K562 (cell line): ENCODE measurements at regions not wholly inside any gene's neighbourhood (a gene's known extent, or its start where the extent isn't known, plus 50 kb on each side); places are given as distances from the start of the nearest gene placed in this dataset.

Experiments used
- CBFA2T3 ChIP-seq: fragments of 450-650 bp; IDR thresholded peaks from 2 replicates; pipeline ENCODE4 v1.6.1; 2017
- CTBP1 ChIP-seq: fragments of 450-650 bp; IDR thresholded peaks from 2 replicates; pipeline ENCODE4 v1.6.1; 2016; ENCODE audit warnings: borderline replicate concordance
- GTF2E2 ChIP-seq: fragments of 200-800 bp; sonication (Bioruptor generic); IDR thresholded peaks from 2 replicates; pipeline ENCODE4 v1.6.1; 2016; ENCODE audit warnings: missing genetic modification characterization, missing compliant biosample characterization
- MAFF ChIP-seq: IDR thresholded peaks from 2 replicates; pipeline ENCODE4 v1.6.1; 2012; ENCODE audit warnings: low read length, improper control_type of control experiment
- MAFK ChIP-seq: IDR thresholded peaks from 2 replicates; pipeline ENCODE4 v1.6.1; 2011; ENCODE audit warnings: low read length, improper control_type of control experiment
- RAD21 ChIP-seq, 2 experiments: fragments of 250-450 bp in 1 of 2; fragments of 450-650 bp in 1 of 2; sonication (Bioruptor Pico) in 1 of 2; formaldehyde crosslinking in 1 of 2; IDR thresholded peaks in 1 of 2; conservative IDR thresholded peaks in 1 of 2; 2 replicates each; pipeline versions ENCODE4 v1.4.0 to v1.8.0; 2020 to 2022; ENCODE audit warnings: mild to moderate bottlenecking in 2 of 2, moderate library complexity in 1 of 2
- SMAD4 ChIP-seq: fragments of 250-450 bp; sonication (Bioruptor Pico); conservative IDR thresholded peaks from 2 replicates; pipeline ENCODE4 v1.8.0; 2021; ENCODE audit warnings: inconsistent platforms, mild to moderate bottlenecking, moderate library complexity
- SRSF7 ChIP-seq: fragments of 200-400 bp; formaldehyde crosslinking; optimal IDR thresholded peaks from 2 replicates; pipeline ENCODE3; 2017; ENCODE audit warnings: mild to moderate bottlenecking, low read depth, low read length
- ZNF24 ChIP-seq: fragments of 450-650 bp; IDR thresholded peaks from 2 replicates; pipeline ENCODE4 v1.6.1; 2016
- ZNF512 ChIP-seq: IDR thresholded peaks from 2 replicates; pipeline ENCODE4 v1.6.1; 2016; ENCODE audit warnings: missing genetic modification characterization, missing compliant biosample characterization
- ZNF79 ChIP-seq: fragments of 250-450 bp; sonication (Bioruptor Pico); IDR thresholded peaks from 2 replicates; pipeline ENCODE4 v1.4.0; 2020; ENCODE audit warnings: low read depth, mild to moderate bottlenecking, moderate library complexity
- TF ChIP-seq, protein P1 (sequence below): fragments of 450-650 bp; conservative IDR thresholded peaks from 2 replicates; pipeline ENCODE4 v1.6.1; 2016; ENCODE audit warnings: missing genetic modification characterization, low read depth, mild to moderate bottlenecking, control low read depth, missing compliant biosample characterization
- TF ChIP-seq, protein P2 (sequence below): fragments of 450-650 bp; IDR thresholded peaks from 2 replicates; pipeline ENCODE4 v1.6.1; 2017; ENCODE audit warnings: antibody characterized with exemption, mild to moderate bottlenecking
- TF ChIP-seq, protein P3 (sequence below), 2 experiments: fragments of 450-650 bp; IDR thresholded peaks; 2 replicates each; pipeline ENCODE4 v1.6.1; 2016

DNA sequence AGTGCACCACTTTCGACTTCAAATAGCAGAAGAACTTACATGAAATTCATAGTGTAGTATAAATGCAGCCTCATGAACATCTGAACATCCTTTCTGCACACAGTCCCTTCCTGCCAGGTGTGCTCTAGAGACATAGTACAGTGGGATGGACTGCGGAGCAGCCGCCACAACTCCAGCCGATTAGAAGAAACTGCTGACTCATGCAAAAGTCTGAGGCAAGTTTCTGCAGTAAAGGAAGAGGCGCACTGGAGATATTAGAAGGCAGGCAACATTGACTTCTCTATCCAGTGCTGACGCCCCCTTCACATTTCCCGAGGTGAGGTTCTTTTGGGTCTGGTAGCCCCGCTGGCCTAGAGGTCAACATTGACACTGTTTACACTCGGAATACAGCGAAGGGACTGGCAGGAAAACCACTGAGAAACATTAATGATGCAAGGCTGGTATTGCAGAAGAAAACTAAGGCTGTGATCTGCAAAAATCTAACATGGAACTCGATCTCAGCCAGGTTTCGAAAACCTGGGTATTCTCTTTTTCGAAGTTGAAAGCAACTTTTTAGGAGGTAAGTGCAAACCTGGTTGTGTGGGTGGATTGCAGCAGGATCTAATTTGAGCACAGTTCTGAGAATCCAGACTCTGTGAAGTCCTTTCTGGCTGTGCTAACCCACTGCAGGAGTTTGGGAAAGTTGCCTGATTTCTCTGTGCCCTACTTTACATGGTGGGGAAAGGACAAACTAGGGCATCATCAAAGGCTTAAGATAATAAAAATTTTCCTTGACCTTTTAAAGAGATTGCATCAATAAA is 90.7 kb downstream of the CDC7 start (continued):
- TF ChIP-seq CTBP1 (peak; percentile 91), SRSF7 (no peak), ZNF79 (CRISPR knock-in tag) (no peak), CBFA2T3 (peak; percentile 57), SMAD4 (CRISPR knock-in tag) (0 out of 2 replicates have a peak, but pooled peaks have one; percentile 61), ZNF512 (tag) (peak; percentile 97), ZNF24 (no peak), GTF2E2 (tag) (no peak), RAD21 (CRISPR knock-in tag; conservative IDR thresholded peaks at IDR 0.05 in 1 of 2, IDR thresholded peaks at IDR 0.05 in 1 of 2) (peak in 1 of 2 experiments; percentile 22; a peak in 1 of 4 replicates), MAFK (peak; percentile 100), MAFF (peak; percentile 100)
- TF ChIP-seq, protein P1, sequence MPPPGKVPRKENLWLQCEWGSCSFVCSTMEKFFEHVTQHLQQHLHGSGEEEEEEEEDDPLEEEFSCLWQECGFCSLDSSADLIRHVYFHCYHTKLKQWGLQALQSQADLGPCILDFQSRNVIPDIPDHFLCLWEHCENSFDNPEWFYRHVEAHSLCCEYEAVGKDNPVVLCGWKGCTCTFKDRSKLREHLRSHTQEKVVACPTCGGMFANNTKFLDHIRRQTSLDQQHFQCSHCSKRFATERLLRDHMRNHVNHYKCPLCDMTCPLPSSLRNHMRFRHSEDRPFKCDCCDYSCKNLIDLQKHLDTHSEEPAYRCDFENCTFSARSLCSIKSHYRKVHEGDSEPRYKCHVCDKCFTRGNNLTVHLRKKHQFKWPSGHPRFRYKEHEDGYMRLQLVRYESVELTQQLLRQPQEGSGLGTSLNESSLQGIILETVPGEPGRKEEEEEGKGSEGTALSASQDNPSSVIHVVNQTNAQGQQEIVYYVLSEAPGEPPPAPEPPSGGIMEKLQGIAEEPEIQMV = peak; percentile 54; the same call in 1 of the 2 replicates
- TF ChIP-seq, protein P2, sequence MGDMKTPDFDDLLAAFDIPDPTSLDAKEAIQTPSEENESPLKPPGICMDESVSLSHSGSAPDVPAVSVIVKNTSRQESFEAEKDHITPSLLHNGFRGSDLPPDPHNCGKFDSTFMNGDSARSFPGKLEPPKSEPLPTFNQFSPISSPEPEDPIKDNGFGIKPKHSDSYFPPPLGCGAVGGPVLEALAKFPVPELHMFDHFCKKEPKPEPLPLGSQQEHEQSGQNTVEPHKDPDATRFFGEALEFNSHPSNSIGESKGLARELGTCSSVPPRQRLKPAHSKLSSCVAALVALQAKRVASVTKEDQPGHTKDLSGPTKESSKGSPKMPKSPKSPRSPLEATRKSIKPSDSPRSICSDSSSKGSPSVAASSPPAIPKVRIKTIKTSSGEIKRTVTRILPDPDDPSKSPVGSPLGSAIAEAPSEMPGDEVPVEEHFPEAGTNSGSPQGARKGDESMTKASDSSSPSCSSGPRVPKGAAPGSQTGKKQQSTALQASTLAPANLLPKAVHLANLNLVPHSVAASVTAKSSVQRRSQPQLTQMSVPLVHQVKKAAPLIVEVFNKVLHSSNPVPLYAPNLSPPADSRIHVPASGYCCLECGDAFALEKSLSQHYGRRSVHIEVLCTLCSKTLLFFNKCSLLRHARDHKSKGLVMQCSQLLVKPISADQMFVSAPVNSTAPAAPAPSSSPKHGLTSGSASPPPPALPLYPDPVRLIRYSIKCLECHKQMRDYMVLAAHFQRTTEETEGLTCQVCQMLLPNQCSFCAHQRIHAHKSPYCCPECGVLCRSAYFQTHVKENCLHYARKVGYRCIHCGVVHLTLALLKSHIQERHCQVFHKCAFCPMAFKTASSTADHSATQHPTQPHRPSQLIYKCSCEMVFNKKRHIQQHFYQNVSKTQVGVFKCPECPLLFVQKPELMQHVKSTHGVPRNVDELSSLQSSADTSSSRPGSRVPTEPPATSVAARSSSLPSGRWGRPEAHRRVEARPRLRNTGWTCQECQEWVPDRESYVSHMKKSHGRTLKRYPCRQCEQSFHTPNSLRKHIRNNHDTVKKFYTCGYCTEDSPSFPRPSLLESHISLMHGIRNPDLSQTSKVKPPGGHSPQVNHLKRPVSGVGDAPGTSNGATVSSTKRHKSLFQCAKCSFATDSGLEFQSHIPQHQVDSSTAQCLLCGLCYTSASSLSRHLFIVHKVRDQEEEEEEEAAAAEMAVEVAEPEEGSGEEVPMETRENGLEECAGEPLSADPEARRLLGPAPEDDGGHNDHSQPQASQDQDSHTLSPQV = peak; percentile 34; the same call in 1 of the 2 replicates
- TF ChIP-seq, protein P3, sequence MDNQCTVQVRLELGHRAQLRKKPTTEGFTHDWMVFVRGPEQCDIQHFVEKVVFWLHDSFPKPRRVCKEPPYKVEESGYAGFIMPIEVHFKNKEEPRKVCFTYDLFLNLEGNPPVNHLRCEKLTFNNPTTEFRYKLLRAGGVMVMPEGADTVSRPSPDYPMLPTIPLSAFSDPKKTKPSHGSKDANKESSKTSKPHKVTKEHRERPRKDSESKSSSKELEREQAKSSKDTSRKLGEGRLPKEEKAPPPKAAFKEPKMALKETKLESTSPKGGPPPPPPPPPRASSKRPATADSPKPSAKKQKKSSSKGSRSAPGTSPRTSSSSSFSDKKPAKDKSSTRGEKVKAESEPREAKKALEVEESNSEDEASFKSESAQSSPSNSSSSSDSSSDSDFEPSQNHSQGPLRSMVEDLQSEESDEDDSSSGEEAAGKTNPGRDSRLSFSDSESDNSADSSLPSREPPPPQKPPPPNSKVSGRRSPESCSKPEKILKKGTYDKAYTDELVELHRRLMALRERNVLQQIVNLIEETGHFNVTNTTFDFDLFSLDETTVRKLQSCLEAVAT (IDR thresholded peaks at IDR 0.05) = no peak
